Nephron (organoid): ENCODE measurements at regions not wholly inside any gene's neighbourhood (a gene's known extent, or its start where the extent isn't known, plus 50 kb on each side); places are given as distances from the start of the nearest gene placed in this dataset.

Experiments
- H3K27ac Mint-ChIP-seq, 3 experiments: 2 replicates each; pipeline ENCODE4 v1.8.0; 2020; ENCODE audit warnings: mixed read lengths in 3 of 3, mild to moderate bottlenecking in 2 of 3, moderate library complexity in 1 of 3
- H3K27me3 Mint-ChIP-seq: 2 replicates; pipeline ENCODE4 v1.8.0; 2021; ENCODE audit warnings: low read depth, mild to moderate bottlenecking, moderate library complexity, mixed read lengths
- H3K36me3 Mint-ChIP-seq: 2 replicates; pipeline ENCODE4 v1.8.0; 2020; ENCODE audit warnings: low read depth, mixed read lengths
- H3K4me1 Mint-ChIP-seq: 2 replicates; pipeline ENCODE4 v1.8.0; 2020; ENCODE audit warnings: mixed read lengths
- H3K4me3 Mint-ChIP-seq, 3 experiments: 2 replicates each; pipeline ENCODE4 v1.8.0; 2020; ENCODE audit warnings: mild to moderate bottlenecking in 3 of 3, mixed read lengths in 3 of 3, moderate library complexity in 2 of 3
- H3K9me3 Mint-ChIP-seq: 2 replicates; pipeline ENCODE4 v1.8.0; 2020; ENCODE audit warnings: mixed read lengths
- CTCF ChIP-seq, 3 experiments: fragments of 200-600 bp; sonication (generic); IDR thresholded peaks; one replicate each; pipeline ENCODE4 v1.5.0; 2021; ENCODE audit warnings: antibody characterized with exemption in 3 of 3; ENCODE audit not compliant: unreplicated experiment in 3 of 3

GRCh38 chr18:75618146-75618545 lies 190.6 kb upstream of the SMIM21 start:
- Mint-ChIP-seq H3K36me3 (peaks cover 3% of the 10 kb centered on the region), H3K27me3 (peaks cover under 1% of the 10 kb centered on the region), H3K27ac (no peak overlapping the region), H3K4me3 (no peak overlapping the region), H3K9me3 (peaks cover 4% of the 10 kb centered on the region), H3K4me1 (no peaks in the 10 kb centered on the region)
- TF ChIP-seq CTCF (IDR thresholded peaks at IDR 0.05; ENCODE audit: unreplicated experiment in 3 of 3): no peak

GRCh38 chr18:75612456-75612855 lies 185.0 kb upstream of the SMIM21 start:
- Mint-ChIP-seq H3K4me3 (no peak overlapping the region), H3K27me3 (no peaks in the 10 kb centered on the region), H3K4me1 (peaks cover 10% of the 10 kb centered on the region), H3K36me3 (no peaks in the 10 kb centered on the region), H3K27ac (peak overlapping the region in 1 of 3 experiments; percentile 5), H3K9me3 (no peaks in the 10 kb centered on the region)
- TF ChIP-seq CTCF (IDR thresholded peaks at IDR 0.05; ENCODE audit: unreplicated experiment in 3 of 3): no peak

DNA sequence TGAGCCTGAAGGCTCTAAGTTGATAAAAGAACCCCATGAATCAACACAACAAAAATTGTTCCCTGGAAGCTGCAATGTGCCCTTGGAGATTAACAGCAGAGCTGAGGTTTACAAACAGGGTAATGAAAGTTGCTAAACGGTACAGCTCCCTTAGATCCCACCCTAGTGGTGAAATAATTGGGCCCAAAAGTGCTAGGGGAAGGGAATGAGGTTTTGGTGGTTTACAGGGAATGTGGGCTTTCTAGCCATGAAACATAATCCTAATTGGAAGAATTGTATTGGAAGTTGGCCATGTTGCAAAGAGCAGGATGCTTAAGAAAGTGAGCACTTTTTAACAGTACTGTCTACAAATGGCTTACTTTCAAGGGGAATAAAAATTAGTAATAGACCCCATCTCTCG lies 180.2 kb upstream of the SMIM21 start:
- peaks cover 6% of the 10 kb centered on the region for H3K4me1 Mint-ChIP-seq
- no peak for TF ChIP-seq CTCF (IDR thresholded peaks at IDR 0.05; ENCODE audit: unreplicated experiment in 3 of 3)
- no peak overlapping the region for H3K27ac Mint-ChIP-seq
- H3K4me3 Mint-ChIP-seq: no peak overlapping the region
- no peaks in the 10 kb centered on the region for H3K27me3 Mint-ChIP-seq
- H3K36me3 Mint-ChIP-seq: no peaks in the 10 kb centered on the region
- peaks cover 4% of the 10 kb centered on the region for H3K9me3 Mint-ChIP-seq

GRCh38 chr18:75592527-75592926 lies 165.0 kb upstream of the SMIM21 start:
- Mint-ChIP-seq H3K4me3 (no peak overlapping the region), H3K36me3 (peaks cover 14% of the 10 kb centered on the region), H3K27ac (no peak overlapping the region), H3K27me3 (no peaks in the 10 kb centered on the region), H3K4me1 (no peaks in the 10 kb centered on the region), H3K9me3 (peaks cover 42% of the 10 kb centered on the region)
- TF ChIP-seq CTCF (IDR thresholded peaks at IDR 0.05; ENCODE audit: unreplicated experiment in 3 of 3): no peak

DNA sequence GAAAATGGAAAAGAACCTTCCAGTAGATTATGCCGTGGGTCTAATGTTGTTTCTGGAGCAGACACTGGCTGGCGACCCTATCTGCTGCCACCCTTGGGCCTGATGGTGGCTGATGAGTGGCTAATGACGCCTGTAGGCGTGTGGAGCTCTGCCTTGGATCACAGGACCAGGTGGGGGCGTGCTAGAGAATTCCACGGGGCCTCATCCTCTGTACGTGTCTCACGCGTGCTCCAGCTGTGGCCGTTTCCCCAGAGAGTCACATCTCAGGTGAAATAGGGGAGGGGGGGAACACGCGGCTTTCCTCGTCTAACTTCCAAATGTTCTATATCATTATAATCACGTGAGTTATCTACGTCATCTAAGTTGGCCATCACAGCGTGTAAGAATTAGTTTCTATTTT lies 160.9 kb upstream of the SMIM21 start:
- peaks cover 27% of the 10 kb centered on the region for H3K9me3 Mint-ChIP-seq
- no peaks in the 10 kb centered on the region for H3K27me3 Mint-ChIP-seq
- H3K4me3 Mint-ChIP-seq: no peak overlapping the region
- H3K27ac Mint-ChIP-seq: no peak overlapping the region
- TF ChIP-seq CTCF (IDR thresholded peaks at IDR 0.05; ENCODE audit: unreplicated experiment in 3 of 3): no peak
- no peaks in the 10 kb centered on the region for H3K4me1 Mint-ChIP-seq
- H3K36me3 Mint-ChIP-seq: peaks cover 9% of the 10 kb centered on the region

GRCh38 chr18:75587131-75587530 lies 159.6 kb upstream of the SMIM21 start:
- peaks cover 4% of the 10 kb centered on the region for H3K36me3 Mint-ChIP-seq
- TF ChIP-seq CTCF (IDR thresholded peaks at IDR 0.05; ENCODE audit: unreplicated experiment in 3 of 3): no peak
- H3K27me3 Mint-ChIP-seq: no peaks in the 10 kb centered on the region
- no peak overlapping the region for H3K4me3 Mint-ChIP-seq
- H3K27ac Mint-ChIP-seq: no peak overlapping the region
- H3K4me1 Mint-ChIP-seq: no peaks in the 10 kb centered on the region
- H3K9me3 Mint-ChIP-seq: peaks cover 16% of the 10 kb centered on the region
